GM19463 (cell line): ENCODE measurements at regions not wholly inside any gene's neighbourhood (a gene's known extent, or its start where the extent isn't known, plus 50 kb on each side); places are given as distances from the start of the nearest gene placed in this dataset.
"Not testable (repeated sequence)": the region's sequence is repeated elsewhere in the genome, so short reads cannot be mapped to it uniquely, and the experiment has no call there.

Source experiments
- ATAC-seq: cut with Tn5 transposase; IDR thresholded peaks from one replicate; pipeline ENCODE4 v1.9.1; 2021; ENCODE audit warnings: mild to moderate bottlenecking, moderate library complexity; ENCODE audit not compliant: unreplicated experiment

DNA sequence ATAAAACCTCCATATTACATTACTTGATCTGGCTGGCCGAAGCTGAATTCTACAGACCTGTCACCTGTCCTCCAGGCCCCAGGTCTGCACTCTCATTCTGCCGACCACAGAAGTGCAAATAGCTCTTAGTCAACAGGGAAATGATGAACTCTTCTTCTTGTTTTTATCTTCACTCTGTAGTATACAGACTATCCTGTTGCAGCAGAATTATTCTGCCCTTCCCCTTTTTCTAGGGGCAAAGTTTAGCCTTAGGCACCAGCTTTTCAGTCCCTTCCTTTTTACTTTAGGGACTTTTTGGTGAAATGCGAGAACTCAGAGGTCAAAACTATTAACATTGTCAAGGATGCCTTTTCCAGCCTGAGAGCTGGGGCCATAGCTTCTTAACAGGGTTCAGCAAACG, 229.6 kb upstream of the EGLN3 start:
- ATAC-seq, result no peak

DNA sequence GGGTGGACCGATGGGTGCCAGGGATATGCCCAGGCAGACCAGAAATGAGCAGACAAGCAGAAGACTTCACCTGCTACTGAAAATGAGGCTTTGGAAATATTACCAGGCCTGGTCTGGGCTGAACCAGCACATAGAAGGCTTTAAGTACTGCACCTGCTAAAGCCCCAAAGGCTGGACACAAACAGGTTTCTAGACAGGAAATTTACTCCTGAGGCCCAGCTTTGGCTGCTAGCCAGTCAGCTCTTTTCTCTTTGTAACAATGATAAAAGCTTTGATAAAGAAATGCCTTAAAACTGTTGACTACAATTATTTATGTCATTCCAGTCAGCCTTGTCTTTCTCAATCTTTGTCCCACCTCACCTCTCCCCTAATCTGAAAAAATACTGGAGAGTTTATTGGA, 228.9 kb upstream of the EGLN3 start:
- no peak for ATAC-seq

DNA sequence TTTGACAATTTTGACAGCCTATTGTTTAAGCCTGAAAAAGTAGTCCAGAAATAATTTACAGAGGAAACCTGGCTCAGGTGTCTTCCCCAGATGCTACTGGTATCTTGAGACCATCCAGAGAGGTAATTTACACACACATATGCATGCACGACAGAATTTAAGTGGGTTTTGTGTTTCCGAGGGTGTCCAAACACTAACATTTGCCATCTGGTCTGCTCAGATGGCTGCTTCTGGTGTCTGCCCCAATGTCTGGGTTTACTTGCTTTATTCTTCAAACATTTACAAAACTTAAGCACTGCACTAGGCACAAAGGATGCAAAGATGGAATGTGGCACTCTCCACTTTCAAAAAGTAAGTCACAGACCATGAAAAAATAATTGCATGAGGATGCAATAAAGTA, 226.6 kb upstream of the EGLN3 start:
- ATAC-seq, result no peak

DNA sequence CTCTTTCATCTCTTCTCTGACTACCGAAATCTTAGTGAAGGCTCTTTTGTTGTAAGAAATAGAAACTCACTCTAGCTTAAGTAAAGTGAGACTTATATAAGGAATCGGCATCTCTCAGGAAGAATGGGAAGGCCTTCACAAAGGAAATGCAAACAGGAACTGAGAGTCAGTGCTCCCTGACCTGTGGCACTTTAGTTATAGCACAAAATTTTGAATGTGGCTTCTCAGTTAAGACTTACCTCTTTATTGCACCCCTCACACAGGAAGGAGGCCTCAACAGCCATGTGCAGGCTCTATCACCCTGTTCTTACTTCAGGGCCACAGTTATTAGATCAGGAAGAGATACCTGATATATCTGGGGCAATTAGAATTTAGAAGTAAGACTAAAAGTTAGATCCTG, 224.7 kb upstream of the EGLN3 start:
- ATAC-seq, result peak; percentile 54

DNA sequence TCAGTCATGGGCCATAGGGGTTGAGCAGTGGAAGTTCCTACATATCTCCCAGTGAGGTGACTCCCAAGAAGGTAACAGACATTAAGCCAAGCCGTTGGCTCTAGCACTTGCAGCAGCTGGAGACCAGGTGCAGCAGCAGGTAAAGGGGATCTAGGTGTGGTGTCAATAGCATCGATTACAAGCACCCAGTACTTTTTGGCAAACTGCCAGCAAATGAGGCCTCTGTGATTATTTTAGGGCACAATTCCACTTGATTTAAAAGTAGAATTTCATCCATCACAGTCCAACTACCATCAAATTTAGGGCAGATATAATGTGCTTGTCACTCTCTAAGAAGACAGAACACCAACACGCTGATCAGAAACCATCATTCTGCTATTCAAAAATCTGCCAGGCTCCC, 224.1 kb upstream of the EGLN3 start:
- no peak for ATAC-seq

DNA sequence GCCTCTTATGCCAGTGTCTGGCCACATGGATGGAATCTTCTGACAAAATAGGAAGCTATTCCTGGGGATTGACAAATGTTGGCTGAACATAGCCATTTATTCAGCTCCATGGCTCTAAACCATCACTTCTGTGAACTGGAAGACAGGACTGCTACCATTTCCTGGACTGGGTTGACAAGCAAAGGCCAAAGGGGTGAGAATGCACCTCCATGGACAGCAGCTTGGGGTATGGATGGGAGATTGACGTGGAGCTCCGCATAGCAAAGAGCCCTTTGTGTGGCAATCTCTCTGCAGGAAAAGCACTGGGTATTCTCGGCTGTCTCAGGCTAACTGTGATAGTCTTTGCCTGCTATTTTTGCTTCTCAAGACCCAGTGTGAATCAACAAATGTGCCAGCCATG, 223.0 kb upstream of the EGLN3 start:
- no peak for ATAC-seq

DNA sequence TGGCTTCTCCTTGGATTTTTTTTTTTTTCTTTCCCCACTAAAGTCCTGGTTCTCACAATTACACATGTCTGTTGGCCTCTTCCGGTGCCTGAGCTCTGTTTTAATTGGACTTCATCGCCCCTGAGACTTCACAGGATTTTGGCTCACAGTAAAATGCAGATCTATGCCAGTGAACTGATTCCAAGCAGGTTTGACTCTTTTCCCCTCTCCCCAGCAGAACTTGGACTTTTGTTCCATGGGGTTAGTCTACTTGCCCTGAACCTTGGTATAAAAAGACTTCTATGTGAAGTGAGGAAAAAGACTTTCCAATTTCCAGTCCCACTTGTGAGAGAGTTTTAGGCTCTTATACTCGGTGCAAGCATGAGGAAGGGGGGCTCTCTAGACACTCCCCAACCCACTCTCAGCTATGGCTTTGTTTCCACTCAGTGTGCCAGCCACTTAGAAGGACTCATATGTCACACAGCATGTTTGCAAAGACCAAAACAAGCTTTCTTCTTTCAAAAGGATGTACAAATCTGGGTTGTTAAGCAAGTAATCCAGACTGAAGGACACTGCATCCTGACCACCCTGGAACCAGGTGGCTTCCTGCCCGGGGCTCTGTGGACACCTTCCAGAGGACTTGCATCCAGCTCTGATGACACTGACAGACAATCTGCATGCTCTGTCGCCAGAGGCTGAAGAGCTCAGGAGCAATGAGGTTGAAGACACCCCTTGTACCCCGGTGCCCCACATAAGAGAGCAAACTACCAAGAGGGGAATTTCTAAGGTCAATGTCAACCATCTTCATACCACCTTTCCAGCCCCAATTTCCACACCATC, 221.9 kb upstream of the EGLN3 start:
- ATAC-seq, result no peak

DNA sequence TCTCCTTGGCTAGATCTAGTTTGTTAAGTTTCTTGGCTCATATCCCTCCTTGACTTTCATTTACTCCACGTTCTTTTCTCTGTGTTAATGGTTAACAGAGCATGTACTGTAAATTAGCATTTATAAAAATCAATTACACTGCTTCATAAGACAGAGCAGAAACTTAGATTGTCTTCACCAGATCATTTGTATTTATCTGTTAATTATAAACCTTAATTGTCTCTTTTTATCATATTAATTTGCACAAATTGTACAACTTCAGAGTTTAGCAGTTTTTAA, 221.2 kb upstream of the EGLN3 start:
- no peak for ATAC-seq

DNA sequence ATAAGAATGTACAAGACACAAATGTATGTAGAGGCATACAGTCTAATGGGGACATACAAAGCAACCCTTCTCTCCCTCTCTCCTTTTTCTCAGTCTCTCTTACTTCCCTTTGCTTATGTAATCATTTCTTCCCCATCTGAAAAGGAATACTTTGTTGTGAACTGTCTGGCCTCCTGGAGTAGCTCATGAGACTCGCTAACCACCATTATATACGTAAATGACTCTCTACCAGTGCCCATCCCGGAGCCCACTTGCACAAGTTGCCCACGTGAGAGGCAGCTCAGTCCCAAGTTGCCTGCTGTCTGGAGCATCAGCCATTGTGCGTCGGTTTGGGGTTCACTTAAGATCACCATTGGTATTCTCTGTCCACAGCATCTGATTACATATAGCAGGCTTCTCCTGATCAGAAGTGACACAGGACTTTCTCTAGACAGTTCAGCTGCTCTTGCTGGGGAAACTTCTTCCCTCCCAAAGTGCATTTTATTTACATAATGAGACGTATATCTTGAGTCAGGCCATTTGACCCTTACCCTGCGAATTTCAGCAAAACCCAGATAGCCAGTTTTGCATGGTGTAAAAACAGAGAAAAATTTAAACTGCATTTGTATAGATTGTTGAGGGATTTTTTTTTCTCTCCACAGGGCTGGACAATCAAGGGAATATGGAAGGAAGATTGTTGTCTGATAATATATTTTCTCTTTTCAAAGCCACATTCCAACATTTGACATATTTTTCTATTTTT, 220.7 kb upstream of the EGLN3 start:
- ATAC-seq, result no peak

DNA sequence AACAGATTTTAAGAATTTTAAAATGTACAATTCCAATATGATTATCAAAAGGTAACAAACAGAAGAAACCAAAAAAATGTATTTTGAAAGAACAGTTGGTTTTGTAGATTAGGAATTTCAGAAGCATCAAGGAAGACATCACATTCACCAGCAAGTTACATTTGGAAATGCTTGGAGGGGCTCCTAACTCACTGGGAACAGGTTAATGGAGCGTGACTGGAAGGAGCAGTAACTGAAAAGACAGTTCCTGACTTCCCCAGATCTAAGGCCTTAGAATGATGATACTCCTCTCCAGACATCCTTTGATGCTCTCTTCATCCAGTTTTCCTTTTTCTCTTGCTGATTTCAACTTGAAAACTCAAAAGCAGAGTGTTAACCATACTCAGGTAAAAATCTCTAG, 220.0 kb upstream of the EGLN3 start:
- ATAC-seq, result no peak

DNA sequence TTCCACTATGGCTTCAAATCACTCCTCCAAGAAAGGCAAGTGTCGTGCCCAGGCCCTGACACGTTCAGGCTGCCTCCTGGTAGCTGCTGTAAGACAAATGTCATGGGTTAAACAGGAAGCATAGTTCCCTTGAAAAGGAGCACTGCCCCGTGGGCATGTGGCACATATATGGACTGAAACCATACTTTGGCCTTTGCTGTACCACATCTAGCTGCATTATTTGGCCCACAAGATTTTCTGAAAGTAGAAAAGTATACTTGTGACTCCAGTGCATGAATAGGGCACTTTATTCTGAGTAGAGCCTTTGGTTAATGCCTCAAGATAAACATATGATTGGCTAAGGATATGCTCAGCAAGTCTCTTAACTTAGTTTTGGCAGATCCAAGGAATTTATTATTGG, 218.7 kb upstream of the EGLN3 start:
- ATAC-seq, result no peak

DNA sequence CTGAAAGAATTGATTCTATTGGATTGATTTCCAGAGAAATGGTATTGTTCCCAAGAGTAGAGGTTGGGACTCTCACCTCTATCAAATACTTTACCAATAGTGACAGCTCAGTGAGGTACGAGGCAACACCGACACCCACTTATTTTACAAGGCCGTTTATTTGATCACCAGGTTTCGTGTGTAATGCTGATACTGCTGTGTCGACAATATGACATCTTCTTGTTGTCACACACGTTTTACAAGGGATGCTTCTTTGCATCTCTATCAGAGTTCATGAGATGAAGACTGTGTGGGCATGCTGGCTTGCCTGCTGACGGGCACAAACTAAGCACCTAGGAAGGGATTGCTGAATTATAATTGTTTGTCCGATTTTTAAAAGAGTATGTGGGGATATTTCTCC, 217.8 kb upstream of the EGLN3 start:
- ATAC-seq, result no peak

DNA sequence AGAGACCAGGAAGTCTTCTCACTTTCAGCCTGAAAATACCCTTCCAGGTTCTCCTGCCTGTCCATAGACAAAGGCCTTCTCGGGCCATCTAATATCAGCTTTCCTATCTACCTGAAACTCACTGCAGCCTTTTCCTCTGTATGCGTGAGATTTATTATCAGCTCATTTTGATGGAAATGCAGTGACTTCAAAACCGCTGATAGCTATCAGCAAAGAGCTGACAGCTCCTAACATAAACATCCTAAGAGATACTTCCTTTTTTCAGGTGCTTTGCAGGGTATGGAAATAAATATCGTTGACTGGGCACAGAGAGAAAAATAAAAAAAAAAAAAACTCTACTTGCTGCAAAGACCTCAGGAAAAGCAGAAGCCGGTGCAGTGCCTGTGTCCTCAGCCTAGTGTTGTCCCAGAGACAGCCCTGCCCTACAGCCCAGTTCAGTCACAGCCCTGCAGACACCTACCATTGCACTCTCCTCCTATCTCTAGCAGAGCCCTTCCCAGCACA, 215.0 kb upstream of the EGLN3 start:
- no peak for ATAC-seq

DNA sequence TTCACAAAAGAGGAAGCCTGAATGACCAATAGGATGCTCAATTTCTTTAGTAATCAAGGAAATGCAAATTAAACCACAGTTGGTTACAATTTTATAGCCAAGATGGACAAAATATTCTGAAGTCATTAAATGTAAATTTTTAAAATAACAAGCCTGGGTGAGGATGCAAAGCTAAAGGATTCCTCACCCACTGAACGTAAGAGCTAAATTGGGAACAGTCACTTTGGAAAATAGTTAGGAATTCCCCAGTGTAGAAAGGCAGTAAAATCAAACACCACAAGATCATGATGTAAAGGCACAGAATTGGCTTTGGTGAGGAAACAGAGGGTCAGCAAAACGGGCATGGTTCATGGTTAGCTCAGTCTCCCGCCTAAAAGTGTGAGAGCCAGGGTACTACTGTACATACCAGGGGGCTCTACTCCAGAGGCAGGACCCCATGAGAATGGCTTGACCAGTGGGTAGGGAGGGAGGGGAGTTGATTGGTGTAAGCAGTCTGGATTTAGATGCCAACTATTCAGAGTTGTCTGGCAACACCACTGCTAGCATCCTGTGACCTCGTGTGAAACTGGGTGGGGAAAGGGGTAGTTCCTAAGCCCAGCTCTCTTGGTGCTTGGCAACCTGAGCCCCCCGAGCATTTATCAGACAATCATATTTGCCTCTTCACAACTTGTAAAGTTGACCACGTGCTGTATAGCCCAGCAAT, 213.4 kb upstream of the EGLN3 start:
- no peak for ATAC-seq

DNA sequence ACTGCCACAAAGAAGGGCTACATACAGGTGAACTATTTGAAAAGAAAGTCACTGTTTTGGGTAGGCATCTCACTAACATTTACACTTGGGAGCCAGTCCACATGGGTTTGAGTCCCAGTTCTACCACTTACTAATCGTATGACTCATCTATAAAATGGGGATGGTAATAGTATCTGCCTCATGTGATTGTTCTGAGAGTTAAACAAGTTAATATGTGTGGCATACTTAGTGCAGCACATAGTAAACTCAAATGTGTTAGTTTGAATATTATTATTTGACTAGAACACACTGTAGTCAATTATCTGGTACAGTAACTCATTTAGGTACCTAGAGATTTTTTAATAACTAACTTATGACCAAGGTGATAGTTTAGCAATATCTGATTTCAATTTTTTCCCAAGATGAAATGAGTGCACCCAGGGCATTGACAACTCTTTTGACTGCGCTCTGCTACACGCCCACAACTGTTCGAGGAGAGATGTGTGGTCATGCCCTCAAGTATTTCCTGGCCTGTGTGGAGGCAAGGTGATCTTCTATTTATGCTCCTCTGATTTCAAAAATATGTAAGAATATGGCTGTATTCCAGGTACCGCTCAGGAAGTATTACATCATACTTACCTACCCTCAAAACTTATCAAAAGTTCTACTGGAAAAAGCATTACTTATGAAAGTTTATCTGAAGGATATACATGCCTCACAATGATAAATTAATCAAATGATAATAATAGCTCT, 210.6 kb upstream of the EGLN3 start:
- ATAC-seq, result no peak

DNA sequence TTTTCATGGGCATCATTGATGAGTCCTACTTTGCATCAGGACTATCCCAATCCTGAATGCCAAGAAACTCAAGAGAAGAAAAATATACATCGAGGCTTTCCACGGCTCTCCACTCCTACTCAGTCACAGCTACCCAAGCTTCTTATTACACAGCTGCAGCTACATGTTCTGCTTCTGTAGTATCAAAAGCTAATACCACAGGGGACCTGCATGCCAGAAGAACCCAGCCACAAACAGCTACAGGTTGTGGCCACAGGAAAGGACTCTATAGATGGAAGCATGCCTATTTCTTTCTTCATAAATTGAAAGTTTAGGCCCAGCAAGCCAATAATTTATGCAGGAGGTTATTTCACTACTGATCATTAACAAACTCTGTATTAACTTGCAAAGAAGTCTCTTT, 209.7 kb upstream of the EGLN3 start:
- no peak for ATAC-seq

DNA sequence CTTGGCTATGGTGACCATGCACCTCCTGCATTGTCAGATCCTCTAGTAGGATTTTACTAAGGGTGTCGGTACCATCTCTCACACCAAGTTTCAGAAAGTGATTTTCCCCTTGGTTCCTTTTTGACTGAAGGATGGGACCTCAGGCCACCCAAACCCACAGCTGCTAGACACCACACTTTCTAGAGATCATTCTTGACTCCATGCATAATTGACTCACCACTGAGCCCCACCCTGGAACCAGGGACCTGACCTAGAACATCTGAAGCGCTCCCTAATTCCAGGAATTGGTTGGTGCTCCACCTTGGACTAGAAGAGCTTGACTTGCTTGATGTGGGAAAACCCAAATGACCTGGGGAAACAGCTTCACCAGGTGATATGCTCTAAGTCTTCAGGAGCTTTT, 206.8 kb upstream of the EGLN3 start:
- ATAC-seq, result no peak

DNA sequence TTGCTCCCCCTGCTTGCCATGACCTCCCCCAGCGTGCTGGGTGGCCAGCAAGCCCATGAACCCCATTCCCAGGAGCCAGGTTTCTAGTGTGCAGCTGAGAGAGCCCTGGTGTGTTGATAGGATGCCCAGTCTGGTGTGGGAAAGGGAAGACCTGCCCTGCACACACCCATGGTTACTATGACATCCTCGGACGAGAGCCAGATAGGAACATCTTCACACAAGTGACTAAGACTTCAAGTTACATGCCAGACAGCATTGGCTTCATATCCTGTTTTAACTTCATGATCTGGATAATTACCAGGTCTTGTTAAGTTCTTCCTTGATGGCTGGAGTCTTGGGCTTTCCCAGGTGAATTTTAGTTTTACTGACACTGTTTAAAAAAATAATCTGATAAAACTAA, 196.6 kb upstream of the EGLN3 start:
- no peak for ATAC-seq

DNA sequence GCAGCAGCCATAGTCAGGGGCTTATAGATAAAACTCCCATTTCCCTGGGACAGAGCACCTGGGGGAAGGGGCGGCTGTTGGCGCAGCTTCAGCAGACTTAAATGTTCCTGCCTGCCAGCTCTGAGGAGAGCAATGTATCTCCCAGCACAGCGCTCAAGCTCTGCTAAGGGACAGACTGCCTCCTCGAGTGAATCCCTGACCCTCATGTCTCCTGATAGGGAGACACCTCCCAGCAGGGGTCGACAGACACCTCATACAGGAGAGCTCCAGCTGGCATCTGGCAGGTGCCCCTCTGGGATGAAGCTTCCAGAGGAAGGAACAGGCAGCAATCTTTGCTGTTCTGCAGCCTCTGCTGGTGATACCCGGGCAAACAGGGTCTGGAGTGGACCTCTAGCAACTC, 189.3 kb upstream of the EGLN3 start:
- ATAC-seq, result not testable (repeated sequence)

DNA sequence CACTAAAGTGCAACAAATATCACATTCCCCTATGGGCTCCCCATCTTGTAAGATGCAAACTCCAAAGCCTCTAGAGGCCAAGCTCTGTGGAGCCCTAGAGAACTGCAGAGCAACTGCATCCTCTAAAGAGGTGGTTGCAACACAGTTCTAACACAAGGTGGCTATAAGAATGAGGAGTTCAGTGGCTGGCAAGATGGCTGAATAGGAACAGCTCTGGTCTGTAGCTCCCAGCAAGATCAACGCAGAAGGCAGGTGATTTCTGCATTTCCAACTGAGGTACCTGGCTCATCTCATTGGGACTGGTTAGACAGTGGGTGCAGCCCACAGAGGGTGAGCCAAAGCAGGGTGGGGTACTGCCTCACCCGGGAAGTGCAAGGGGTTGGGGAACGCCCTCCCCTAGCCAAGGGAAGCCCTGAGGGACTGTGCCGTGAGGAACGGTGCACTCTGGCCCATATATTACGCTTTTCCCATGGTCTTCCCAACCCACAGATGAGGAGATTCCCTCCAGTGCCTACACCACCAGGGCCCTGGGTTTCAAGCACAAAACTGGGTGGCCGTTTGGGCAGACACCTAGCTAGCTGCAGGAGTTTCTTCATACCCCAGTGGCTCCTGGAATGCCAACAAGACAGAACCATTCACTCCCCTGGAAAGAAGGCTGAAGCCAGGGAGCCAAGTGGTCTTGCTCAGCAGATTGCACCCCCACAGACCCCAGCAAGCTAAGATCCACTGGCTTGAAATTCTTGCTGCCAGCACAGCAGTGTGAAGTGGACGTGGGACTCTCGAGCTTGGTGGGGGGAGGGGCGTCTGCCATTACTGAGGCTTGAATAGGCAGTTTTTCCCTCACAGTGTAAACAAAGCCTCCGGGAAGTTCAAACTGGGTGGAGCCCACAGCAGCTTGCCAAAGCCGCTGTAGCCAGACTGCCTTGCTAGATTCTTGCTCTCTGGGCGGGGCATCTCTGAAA, 188.6 kb upstream of the EGLN3 start:
- not testable (repeated sequence) for ATAC-seq
